ENCODE measurements at regions not wholly inside any gene's neighbourhood (a gene's known extent, or its start where the extent isn't known, plus 50 kb on each side); places are given as distances from the start of the nearest gene placed in this dataset.

- Histone ChIP-seq H3K36me3 (ENCODE audit: insufficient read depth in 1 of 2, low read depth in 1 of 2) (no peaks in the 10 kb centered on the region), H3K9me3 (no peaks in the 10 kb centered on the region), H3K27ac (no peak overlapping the region), H3K4me1 (no peaks in the 10 kb centered on the region), H3K27me3 (ENCODE audit: insufficient read depth in 3 of 3, low read length in 2 of 3) (peaks cover 0 to 4% (median 2%) of the 10 kb centered on the region in 3 donors), H3K4me3 (no peak overlapping the region)
- intact Hi-C loops (cut with DNase I), result no loop called here
- DNase-seq, result no peak
- ATAC-seq, result no peak
- TF ChIP-seq CTCF (IDR thresholded peaks at IDR 0.05), result no peak
- 34 to 40% (median 35%) methylated on average over 17 of the region's 17 CpGs for WGBS, 3 donors
These were observed 196.2 kb downstream of the SNCA start for GRCh38 chr4:89640620-89641366.

- intact Hi-C loops (cut with DNase I), result no loop called here
- Histone ChIP-seq H3K27ac (no peak overlapping the region), H3K36me3 (ENCODE audit: insufficient read depth in 1 of 2, low read depth in 1 of 2) (no peaks in the 10 kb centered on the region), H3K9me3 (no peaks in the 10 kb centered on the region), H3K27me3 (ENCODE audit: insufficient read depth in 3 of 3, low read length in 2 of 3) (peaks cover 0 to 4% (median 2%) of the 10 kb centered on the region in 3 donors), H3K4me1 (no peaks in the 10 kb centered on the region), H3K4me3 (no peak overlapping the region)
- TF ChIP-seq CTCF (IDR thresholded peaks at IDR 0.05), result no peak
- WGBS, 3 donors, result 82 to 90% (median 84%) methylated on average over 2 of the region's 2 CpGs
- no peak for ATAC-seq
- DNase-seq, result no peak
These were observed 197.6 kb downstream of the SNCA start for GRCh38 chr4:89639395-89639794.

GRCh38 chr4:89625599-89626293 is 211.2 kb downstream of the SNCA start:
- DNase-seq, result no peak
- intact Hi-C loops (cut with DNase I), result no loop called here
- WGBS, 3 donors, result 76 to 87% (median 86%) methylated on average over 1 of the region's 1 CpG

GRCh38 chr4:89619206-89619962 is 217.6 kb downstream of the SNCA start:
- no peaks in the 10 kb centered on the region for H3K27me3 ChIP-seq (ENCODE audit: insufficient read depth in 3 of 3, low read length in 2 of 3)
- no peak overlapping the region for H3K4me3 ChIP-seq
- DNase-seq (no peak), ATAC-seq (no peak)
- intact Hi-C loops (cut with DNase I), result no loop called here
- H3K36me3 ChIP-seq (ENCODE audit: insufficient read depth in 1 of 2, low read depth in 1 of 2), result no peaks in the 10 kb centered on the region
- H3K9me3 ChIP-seq, result no peaks in the 10 kb centered on the region
- H3K27ac ChIP-seq, result no peak overlapping the region
- H3K4me1 ChIP-seq, result no peaks in the 10 kb centered on the region
- WGBS, 3 donors, result 62 to 66% (median 63%) methylated on average over 1 of the region's 1 CpG
- TF ChIP-seq CTCF (IDR thresholded peaks at IDR 0.05), result no peak

More at GRCh38 chr4:89625599-89626293, 211.2 kb downstream of the SNCA start:
- Histone ChIP-seq H3K27me3 (ENCODE audit: insufficient read depth in 3 of 3, low read length in 2 of 3) (peaks cover 0 to 3% (median 0%) of the 10 kb centered on the region in 3 donors), H3K4me3 (no peak overlapping the region), H3K9me3 (no peaks in the 10 kb centered on the region), H3K27ac (no peak overlapping the region), H3K36me3 (ENCODE audit: insufficient read depth in 1 of 2, low read depth in 1 of 2) (no peaks in the 10 kb centered on the region), H3K4me1 (no peaks in the 10 kb centered on the region)
- no peak for TF ChIP-seq CTCF (IDR thresholded peaks at IDR 0.05)
- no peak for ATAC-seq
